ENCODE measurements at regions not wholly inside any gene's neighbourhood (a gene's known extent, or its start where the extent isn't known, plus 50 kb on each side); places are given as distances from the start of the nearest gene placed in this dataset.

DNA sequence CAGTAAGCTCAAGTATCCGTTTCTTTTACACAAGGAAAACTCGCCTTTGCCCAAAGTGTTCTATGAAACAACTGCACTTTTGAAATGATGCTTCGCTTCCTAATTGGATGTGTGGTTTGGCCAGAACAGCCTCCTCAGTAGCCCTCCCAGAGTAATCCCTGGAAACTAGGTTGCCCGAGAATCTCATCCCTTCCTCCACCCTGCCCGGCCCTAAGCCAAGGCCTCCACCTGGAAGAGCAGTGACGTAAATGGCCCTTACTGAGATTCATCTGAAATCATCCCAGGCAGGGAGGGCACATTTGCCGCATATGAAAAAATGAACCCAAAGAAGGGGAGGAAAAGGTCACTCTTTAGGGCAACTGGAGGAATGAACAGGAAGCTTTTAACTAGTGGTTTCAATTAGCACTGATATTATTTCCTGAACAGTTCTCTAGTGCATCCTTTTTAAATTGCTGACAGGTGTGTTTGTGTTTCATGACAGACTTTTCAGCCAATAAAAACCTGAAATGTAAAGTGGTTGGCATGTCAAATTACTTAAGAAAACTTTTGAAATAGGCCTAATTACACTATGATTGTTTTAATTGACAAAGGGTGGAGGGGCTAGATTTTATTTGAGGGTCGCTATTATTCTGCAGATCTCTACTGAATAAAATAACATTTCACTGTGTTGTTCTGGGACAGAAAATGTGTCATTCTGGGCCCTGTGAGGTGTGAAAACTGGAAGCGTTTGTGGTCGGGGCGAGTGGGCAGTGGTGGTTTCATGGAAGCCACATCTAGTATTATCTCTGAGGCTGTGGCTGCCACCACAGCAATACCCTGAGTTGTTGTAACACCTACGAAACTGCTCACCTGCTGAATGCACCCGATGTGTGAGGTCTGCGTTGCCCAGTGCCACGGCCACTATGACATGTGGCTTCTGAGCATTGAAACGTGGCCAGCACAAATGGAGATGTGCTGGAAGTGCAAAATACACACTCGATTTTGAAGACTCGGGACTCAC is 112.1 kb downstream of the ZIC5 start:
- CTCF ChIA-PET: no interaction called here
- POLR2A ChIA-PET: no interaction called here
- TF ChIP-seq ELF4 (IDR thresholded peaks at IDR 0.05) (no peak), ZNF384 (IDR thresholded peaks at IDR 0.05) (no peak), FOXK2 (IDR thresholded peaks at IDR 0.05) (no peak), BHLHE40 (IDR thresholded peaks at IDR 0.05; ENCODE audit: borderline replicate concordance) (no peak), L3MBTL2 (conservative IDR thresholded peaks at IDR 0.05) (no peak), TARDBP (IDR thresholded peaks at IDR 0.05) (no peak), CTBP1 (IDR thresholded peaks at IDR 0.05; ENCODE audit: borderline replicate concordance) (no peak), SUZ12 (IDR thresholded peaks at IDR 0.05) (no peak), ARNT (IDR thresholded peaks at IDR 0.05) (no peak), FOXA1 (IDR thresholded peaks at IDR 0.05) (no peak), LEF1 (IDR thresholded peaks at IDR 0.05; ENCODE audit: borderline replicate concordance) (no peak), SP1 (IDR thresholded peaks at IDR 0.05) (no peak), NFRKB (IDR thresholded peaks at IDR 0.05) (no peak), HDGF (IDR thresholded peaks at IDR 0.05; ENCODE audit: borderline replicate concordance) (no peak), FOXM1 (IDR thresholded peaks at IDR 0.05; ENCODE audit: borderline replicate concordance) (no peak)
- TF ChIP-seq, protein P1, sequence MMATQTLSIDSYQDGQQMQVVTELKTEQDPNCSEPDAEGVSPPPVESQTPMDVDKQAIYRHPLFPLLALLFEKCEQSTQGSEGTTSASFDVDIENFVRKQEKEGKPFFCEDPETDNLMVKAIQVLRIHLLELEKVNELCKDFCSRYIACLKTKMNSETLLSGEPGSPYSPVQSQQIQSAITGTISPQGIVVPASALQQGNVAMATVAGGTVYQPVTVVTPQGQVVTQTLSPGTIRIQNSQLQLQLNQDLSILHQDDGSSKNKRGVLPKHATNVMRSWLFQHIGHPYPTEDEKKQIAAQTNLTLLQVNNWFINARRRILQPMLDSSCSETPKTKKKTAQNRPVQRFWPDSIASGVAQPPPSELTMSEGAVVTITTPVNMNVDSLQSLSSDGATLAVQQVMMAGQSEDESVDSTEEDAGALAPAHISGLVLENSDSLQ (IDR thresholded peaks at IDR 0.05): no peak
- DNase-seq (ENCODE audit: extremely low spot score): no peak

DNA sequence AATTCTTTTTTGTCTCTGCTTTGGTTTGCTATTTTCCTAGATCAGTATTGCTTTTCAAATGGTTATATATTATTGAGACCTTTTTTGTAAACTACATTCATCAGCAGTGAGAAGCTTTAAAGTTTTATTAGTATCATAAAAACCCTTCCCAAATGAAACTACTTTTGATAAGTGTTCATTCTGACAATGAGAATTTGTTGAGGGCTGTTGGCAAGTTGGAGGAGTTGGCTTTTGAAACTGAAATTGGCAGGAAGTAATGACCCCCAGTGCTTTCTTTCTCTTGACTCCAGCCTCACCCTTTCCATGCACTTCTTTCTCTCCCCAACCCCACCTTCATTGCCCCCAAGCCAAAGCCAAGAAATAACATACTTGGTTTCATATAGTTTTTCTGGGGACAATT is 113.8 kb downstream of the ZIC5 start:
- ChIA-PET POLR2A (no interaction called here), CTCF (no interaction called here)
- no peak for DNase-seq (ENCODE audit: extremely low spot score)
- TF ChIP-seq ZNF384 (IDR thresholded peaks at IDR 0.05) (no peak), CTBP1 (IDR thresholded peaks at IDR 0.05; ENCODE audit: borderline replicate concordance) (no peak), TARDBP (IDR thresholded peaks at IDR 0.05) (no peak), SP1 (IDR thresholded peaks at IDR 0.05) (no peak), LEF1 (IDR thresholded peaks at IDR 0.05; ENCODE audit: borderline replicate concordance) (no peak), ELF4 (IDR thresholded peaks at IDR 0.05) (no peak), SUZ12 (IDR thresholded peaks at IDR 0.05) (no peak), FOXM1 (IDR thresholded peaks at IDR 0.05; ENCODE audit: borderline replicate concordance) (no peak)
- TF ChIP-seq, protein P1 (IDR thresholded peaks at IDR 0.05): no peak

DNA sequence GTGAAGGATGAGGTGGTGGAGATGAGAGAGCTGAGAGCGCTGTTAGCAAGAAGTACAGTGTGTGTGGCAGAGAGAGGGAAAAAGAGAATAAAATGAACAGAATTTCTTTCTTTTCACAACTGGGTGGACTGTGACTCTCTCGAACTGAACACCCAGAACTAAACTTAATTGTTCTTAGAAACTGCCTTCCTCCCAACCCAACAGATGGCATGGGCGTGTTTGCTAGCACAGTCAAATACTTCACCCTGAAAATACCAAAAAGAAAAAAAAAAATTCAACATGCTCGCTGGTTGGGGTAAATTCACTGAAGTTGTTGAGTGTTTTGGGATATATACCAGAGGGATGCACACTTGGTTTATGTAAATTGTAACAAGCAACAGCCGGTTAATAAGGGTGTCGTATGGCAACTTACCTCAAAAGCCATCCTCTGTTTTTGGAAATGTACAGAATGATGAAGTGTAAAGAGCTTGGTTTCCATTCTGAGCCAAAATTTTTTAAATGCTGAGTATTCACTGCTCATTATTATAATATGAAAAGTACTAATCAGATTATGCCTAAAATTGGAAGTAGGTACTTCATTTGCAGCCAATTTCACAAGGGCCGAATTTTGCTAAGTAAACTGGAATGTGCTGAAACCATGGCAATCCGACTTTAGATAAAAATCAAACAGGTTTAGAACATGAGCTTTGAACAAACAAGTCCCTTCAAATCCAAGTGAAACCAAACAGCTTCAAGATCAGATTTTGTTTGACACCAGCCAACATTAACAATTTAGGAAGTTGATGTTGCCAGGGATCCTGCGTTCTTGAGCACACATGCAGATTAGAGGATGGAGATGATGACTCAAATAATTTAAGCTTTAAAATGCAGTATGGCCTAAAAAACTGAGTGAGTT is 115.8 kb downstream of the ZIC5 start:
- CTCF ChIA-PET: interaction anchor here (0.6 kb wide), 1 partner anchor 89 kb away, joined by 3 read pairs; no protein-coding TSS in a partner anchor
- POLR2A ChIA-PET: interaction anchor here (0.7 kb wide), 1 partner anchor 146 kb away, joined by 4 read pairs; no protein-coding TSS in a partner anchor
- TF ChIP-seq TARDBP (IDR thresholded peaks at IDR 0.05): no peak
- no peak for TF ChIP-seq FOXK2 (IDR thresholded peaks at IDR 0.05)
- TF ChIP-seq FOXA1 (IDR thresholded peaks at IDR 0.05): no peak
- no peak for TF ChIP-seq ELF4 (IDR thresholded peaks at IDR 0.05)
- no peak for TF ChIP-seq LEF1 (IDR thresholded peaks at IDR 0.05; ENCODE audit: borderline replicate concordance)
- no peak for TF ChIP-seq SP1 (IDR thresholded peaks at IDR 0.05)
- no peak for TF ChIP-seq ARNT (IDR thresholded peaks at IDR 0.05)
- no peak for TF ChIP-seq NFRKB (IDR thresholded peaks at IDR 0.05)
- no peak for TF ChIP-seq FOXM1 (IDR thresholded peaks at IDR 0.05; ENCODE audit: borderline replicate concordance)
- TF ChIP-seq, protein P1 (IDR thresholded peaks at IDR 0.05): no peak
- no peak for TF ChIP-seq BHLHE40 (IDR thresholded peaks at IDR 0.05; ENCODE audit: borderline replicate concordance)
- no peak for TF ChIP-seq HDGF (IDR thresholded peaks at IDR 0.05; ENCODE audit: borderline replicate concordance)
- TF ChIP-seq L3MBTL2 (conservative IDR thresholded peaks at IDR 0.05): no peak
- no peak for TF ChIP-seq ZNF384 (IDR thresholded peaks at IDR 0.05)
- no peak for TF ChIP-seq CTBP1 (IDR thresholded peaks at IDR 0.05; ENCODE audit: borderline replicate concordance)
- TF ChIP-seq SUZ12 (IDR thresholded peaks at IDR 0.05): no peak
- no peak for DNase-seq (ENCODE audit: extremely low spot score)

DNA sequence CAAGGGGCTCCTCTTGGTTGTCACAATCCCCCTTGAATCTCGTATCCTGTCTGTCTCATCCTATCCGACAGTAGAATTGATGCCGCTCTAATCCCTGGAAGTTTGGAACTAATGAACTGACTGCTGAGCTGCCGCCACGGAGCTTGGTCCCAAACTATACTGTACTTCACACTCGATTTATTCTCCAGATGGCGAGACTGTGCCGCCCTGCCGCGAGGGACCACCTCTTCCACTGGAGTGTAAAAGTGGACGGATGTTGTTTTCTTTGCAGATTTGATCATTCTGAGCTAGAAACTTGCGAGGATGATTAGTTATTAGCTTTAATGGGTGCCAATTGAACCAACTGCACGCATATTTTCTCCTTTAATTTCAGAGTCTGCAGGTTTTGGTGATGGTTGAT is 117.2 kb downstream of the ZIC5 start:
- CTCF ChIA-PET: no interaction called here
- TF ChIP-seq ARNT (IDR thresholded peaks at IDR 0.05) (no peak), ZNF384 (IDR thresholded peaks at IDR 0.05) (no peak), LEF1 (IDR thresholded peaks at IDR 0.05; ENCODE audit: borderline replicate concordance) (no peak), FOXK2 (IDR thresholded peaks at IDR 0.05) (no peak), FOXM1 (IDR thresholded peaks at IDR 0.05; ENCODE audit: borderline replicate concordance) (no peak), BHLHE40 (IDR thresholded peaks at IDR 0.05; ENCODE audit: borderline replicate concordance) (no peak), TARDBP (IDR thresholded peaks at IDR 0.05) (no peak)
- DNase-seq (ENCODE audit: extremely low spot score): no peak
- POLR2A ChIA-PET: no interaction called here

DNA sequence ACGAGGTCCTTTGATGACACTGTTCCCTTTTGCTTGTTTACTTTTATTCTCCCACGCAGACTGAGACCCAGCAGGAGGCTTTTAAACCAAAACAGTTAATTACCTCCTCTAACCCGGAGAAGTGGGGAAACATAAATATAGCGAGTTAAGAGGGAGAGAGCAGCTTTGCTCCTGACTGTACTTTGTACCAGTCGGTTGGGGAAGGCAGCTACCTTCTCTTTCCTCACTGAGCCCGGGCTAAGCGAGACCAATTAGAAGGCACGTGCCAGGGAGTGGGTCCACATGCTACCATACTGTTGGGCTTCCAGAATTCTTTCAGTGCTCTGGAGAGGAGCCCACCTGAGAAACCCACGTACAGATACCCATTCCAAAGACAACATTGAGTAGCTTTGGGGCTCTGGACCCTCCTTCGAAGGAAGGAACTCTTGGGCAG is 124.2 kb downstream of the ZIC5 start:
- no peak for TF ChIP-seq BHLHE40 (IDR thresholded peaks at IDR 0.05; ENCODE audit: borderline replicate concordance)
- no peak for TF ChIP-seq ELF4 (IDR thresholded peaks at IDR 0.05)
- TF ChIP-seq CTBP1 (IDR thresholded peaks at IDR 0.05; ENCODE audit: borderline replicate concordance): 0 out of 2 replicates have a peak, but pooled peaks have one; percentile 15
- TF ChIP-seq L3MBTL2 (conservative IDR thresholded peaks at IDR 0.05): peak; percentile 62
- no peak for TF ChIP-seq FOXM1 (IDR thresholded peaks at IDR 0.05; ENCODE audit: borderline replicate concordance)

More for the DNA sequence above, 124.2 kb downstream of the ZIC5 start:
- ChIA-PET POLR2A (no interaction called here), CTCF (no interaction called here)
- DNase-seq (ENCODE audit: extremely low spot score): no peak

All from HEK293T (cell line).